GM19395 (cell line): ENCODE measurements at regions not wholly inside any gene's neighbourhood (a gene's known extent, or its start where the extent isn't known, plus 50 kb on each side); places are given as distances from the start of the nearest gene placed in this dataset.

Source experiments
- ATAC-seq: cut with Tn5 transposase; IDR thresholded peaks from one replicate; pipeline ENCODE4 v1.9.1; 2021; ENCODE audit warnings: mild to moderate bottlenecking, moderate library complexity; ENCODE audit not compliant: unreplicated experiment

- ATAC-seq: no peak
Observed at GRCh38 chr2:120439637-120440384, 93.9 kb downstream of the INHBB start.

GRCh38 chr2:120440521-120441350 lies 94.8 kb downstream of the INHBB start:
- no peak for ATAC-seq

- ATAC-seq: no peak
Observed at GRCh38 chr2:120441351-120441700, 95.4 kb downstream of the INHBB start.

DNA sequence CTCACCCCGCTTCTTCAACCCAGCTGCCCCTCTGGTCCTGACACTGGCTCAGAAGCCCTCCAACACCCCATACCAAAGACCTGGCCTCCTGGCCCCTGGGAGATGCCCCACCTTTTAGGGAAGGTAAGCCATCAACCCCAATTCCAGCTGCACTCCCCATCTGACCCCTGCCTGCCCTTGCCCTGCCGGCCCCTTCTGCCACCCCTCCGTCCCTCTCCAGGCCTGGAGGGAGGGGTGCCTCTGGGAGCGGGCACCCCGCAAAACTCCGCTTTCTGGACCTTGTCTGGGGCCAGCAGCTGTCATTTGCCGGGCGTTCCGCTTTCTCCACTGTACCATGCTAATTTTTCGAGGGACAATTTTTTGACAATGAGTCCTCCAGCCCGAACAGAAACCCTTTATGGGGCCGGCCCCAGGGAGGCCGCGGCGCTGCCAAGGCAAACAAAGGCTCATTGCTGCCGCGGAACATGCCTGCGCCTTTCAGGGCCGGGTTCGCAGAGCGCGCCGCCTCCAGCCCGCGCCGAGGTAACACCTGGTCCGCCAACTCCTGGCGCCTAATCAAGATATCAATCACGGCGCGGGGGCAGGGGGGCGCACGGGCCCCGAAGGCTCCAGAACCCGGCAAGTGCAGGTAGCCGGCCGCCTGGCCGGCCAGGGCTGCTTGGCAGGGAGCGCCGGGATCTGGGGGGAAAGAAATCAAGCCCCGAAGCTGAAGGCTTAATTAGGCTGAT lies 96.0 kb downstream of the INHBB start:
- ATAC-seq: no peak

DNA sequence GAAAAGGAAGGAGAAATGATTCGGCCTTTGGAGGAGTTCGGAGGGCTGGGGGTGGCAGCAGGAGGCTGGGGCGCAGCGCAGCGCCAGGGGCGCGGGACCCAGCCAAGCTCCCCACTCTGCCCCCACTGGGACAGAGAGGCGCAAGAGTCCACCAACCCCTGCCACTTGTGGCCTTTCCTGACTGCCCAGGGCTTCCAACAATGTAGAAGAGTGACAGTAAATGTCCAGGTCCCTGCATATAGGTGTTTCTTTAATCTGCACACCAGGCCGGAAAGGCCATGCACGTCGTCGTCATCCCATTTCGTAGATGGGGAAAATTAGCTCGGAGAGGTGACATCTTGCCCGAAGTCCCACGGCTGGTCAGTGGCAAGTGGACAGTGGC lies 96.6 kb downstream of the INHBB start:
- no peak for ATAC-seq

DNA sequence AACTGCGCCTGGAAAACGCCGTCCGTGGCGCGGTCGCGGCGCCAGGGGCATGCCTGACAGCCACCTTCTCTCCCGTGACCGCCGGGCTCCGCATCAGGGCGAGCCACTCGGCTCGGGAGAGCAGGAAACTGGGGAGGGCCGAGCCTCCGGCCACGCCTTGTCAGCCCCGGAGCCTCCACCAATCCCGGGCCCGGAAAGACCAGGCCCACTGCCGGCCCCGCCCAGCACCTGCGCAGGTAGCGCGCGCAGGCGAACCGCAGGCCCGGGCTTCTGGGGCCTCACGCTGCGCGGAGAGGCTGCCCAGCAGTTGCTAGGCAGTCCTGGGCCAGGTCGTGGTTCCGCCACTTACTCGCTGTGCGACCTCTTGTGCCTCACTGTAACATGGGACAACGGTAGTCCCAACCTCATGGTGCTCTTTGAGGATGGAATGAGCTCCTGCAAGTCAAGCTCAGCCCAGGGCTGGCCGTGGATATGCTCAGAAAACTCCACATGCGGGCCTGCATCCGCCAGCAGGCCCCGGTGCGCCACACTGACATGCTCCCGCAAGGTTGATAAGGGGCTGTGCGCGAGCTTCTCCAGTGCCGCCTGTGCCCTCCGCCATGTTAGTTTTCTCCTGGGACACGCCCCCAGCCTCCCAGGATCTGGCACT lies 97.1 kb downstream of the INHBB start:
- ATAC-seq: no peak

DNA sequence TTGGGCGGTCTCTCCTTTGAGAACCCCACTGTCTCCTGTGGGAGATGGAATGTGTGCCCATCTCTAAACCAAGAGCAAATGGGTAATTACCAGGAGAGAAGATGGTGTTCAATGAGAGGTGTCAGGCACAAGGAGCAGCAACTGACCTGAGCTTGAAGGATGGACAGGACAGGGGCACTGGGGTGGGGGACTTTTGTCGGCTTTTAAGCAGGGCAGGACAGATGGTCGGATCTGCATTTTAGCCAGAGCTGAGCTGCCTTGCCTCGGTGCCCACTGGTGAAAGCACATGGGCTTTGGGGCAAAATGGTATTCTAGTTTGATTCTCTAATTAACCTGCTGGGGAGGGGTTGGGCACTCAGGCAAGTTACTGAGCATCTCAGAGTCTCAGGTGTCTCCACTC lies 98.0 kb downstream of the INHBB start:
- no peak for ATAC-seq

DNA sequence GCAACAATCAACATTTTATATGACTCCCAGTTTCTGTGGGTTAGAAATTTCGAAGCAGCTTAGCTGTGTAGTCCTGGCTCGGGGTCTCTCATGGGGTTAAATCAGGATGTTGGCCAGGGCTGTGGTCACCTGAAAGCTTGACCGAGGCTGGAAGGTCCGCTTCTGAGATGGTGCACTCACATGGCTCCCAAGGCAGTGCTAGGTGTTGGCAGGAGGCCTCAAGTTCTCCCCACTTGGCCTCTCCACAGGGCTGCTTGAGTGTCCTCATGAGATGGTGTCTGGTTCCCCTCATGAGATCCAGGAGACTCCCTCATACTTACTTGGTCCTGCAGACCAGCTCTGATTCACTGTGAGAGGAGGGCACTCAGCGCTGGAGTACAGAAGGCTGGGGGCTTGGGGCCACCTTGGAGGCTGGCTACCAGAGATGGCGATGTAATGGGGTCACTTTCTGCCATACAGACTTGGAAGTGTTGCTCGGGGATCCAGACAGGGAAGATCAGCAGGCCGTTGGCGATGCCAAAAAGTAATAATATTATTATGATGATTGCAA lies 98.8 kb downstream of the INHBB start:
- no peak for ATAC-seq

GRCh38 chr2:120445449-120446143 lies 99.7 kb downstream of the INHBB start:
- no peak for ATAC-seq

- no peak for ATAC-seq
Observed at GRCh38 chr2:120446236-120447126, 100.5 kb downstream of the INHBB start.

DNA sequence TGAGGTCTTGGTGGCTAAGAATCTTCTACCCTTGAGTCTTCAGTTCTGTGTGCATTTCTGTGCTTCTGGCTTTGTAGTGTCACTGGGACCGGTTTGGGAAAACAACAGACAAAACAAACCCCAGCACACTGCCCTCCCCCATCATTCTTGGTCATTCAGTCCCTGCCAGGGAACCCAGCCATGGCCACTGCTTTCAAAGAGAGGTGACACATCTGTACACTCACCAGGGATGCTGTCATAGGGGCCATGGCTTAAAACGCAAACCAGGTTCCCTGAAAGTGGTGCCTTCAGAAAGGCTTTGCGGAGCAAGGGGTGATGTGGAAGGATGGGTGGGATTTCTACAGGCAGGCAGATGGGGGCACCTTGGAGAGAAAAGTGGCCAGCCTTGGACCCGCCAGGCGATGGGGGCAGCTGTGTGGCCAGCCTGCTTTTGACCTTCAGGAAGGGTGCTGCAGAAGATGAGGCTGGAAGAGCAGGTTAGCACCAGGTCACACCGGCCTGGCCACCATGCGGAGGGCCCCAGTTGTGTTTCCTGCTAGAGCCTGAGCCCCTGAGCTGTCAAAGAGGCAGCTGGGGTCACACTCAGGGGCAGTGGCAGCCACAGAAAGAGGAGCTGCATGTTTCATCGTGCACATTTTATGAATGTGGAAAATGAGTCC lies 101.3 kb downstream of the INHBB start:
- ATAC-seq: no peak

DNA sequence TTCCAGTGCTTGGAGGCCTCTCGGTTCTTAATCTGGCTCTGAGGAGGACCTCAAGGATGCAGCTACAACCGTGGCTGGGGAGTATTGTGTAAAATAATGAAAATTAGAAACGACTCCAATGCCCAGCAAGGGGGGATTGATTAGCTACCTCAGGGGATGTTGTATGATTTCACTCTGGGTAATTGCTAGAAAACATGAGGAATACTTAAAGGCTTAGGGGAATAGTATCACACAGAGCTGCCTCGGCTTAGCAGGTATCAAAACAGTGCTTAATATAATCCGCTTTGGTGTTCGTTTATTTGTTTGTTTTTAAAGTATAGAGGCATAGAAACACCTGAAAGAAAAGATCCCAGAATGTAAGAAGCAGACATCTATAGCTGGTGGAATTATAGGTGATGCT lies 102.5 kb downstream of the INHBB start:
- ATAC-seq: no peak

- ATAC-seq: no peak
Observed at GRCh38 chr2:120448961-120449810, 103.2 kb downstream of the INHBB start.

- no peak for ATAC-seq
Observed at GRCh38 chr2:120450196-120450820, 104.4 kb downstream of the INHBB start.

GRCh38 chr2:120451334-120451733 lies 105.4 kb downstream of the INHBB start:
- ATAC-seq: no peak

GRCh38 chr2:120452131-120452530 lies 106.2 kb downstream of the INHBB start:
- ATAC-seq: no peak

- ATAC-seq: no peak
Observed at GRCh38 chr2:120452945-120453634, 107.2 kb downstream of the INHBB start.
